ENCODE measurements at regions not wholly inside any gene's neighbourhood (a gene's known extent, or its start where the extent isn't known, plus 50 kb on each side); places are given as distances from the start of the nearest gene placed in this dataset.

DNA sequence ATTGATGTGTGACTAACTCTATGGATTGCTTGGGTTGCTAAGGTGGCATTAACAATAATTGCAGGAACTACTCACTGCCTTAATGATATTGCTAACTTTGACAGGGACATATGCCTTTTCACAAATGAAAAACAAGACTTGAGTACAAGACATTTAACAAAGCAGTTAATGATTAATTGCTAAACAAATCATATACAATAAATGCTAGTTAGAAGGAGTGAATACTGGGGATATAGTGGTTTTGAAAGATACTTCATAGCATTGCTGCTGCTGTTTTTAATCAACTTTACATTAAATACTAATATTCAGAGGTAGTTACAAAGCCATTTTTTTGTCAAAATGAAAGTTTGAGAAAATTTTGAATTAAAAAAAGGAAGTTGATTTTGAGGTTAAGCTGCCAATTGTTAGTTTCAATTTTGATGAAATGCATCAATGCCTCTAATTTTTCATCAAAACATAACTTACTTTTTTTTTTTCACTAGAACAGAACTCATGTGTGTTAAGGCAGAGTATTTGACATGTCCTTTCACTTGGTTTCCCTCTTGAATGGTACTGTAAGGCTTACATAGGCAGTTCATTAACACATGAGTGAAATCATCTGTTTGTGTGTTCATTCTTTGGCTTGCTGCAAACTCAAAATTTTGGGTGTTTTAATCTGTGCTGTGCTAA, 106.2 kb upstream of the SEMA3D start:
- H3K9me2 ChIP-seq (replicated peaks; ENCODE audit: low read depth, low read length): no peaks in the 10 kb centered on the region
- H3K4me2 ChIP-seq (ENCODE audit: low read depth, low read length, poor library complexity, severe bottlenecking): no peak overlapping the region
- H3K36me3 ChIP-seq (ENCODE audit: insufficient read depth, low read length): no peaks in the 10 kb centered on the region
- no peaks in the 10 kb centered on the region for H3K9me3 ChIP-seq (ENCODE audit: insufficient read depth, low read depth, low read length)
- TF ChIP-seq, protein P1, sequence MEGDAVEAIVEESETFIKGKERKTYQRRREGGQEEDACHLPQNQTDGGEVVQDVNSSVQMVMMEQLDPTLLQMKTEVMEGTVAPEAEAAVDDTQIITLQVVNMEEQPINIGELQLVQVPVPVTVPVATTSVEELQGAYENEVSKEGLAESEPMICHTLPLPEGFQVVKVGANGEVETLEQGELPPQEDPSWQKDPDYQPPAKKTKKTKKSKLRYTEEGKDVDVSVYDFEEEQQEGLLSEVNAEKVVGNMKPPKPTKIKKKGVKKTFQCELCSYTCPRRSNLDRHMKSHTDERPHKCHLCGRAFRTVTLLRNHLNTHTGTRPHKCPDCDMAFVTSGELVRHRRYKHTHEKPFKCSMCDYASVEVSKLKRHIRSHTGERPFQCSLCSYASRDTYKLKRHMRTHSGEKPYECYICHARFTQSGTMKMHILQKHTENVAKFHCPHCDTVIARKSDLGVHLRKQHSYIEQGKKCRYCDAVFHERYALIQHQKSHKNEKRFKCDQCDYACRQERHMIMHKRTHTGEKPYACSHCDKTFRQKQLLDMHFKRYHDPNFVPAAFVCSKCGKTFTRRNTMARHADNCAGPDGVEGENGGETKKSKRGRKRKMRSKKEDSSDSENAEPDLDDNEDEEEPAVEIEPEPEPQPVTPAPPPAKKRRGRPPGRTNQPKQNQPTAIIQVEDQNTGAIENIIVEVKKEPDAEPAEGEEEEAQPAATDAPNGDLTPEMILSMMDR (conservative IDR thresholded peaks at IDR 0.05; ENCODE audit: low read length): no peak
- TF ChIP-seq EZH2phosphoT487 (IDR thresholded peaks at IDR 0.05; ENCODE audit: borderline replicate concordance): no peak
- no peaks in the 10 kb centered on the region for H3F3A ChIP-seq (ENCODE audit: low read depth)
- no peak overlapping the region for H2AFZ ChIP-seq (ENCODE audit: low read length)
- H3K4me1 ChIP-seq (ENCODE audit: insufficient read depth, low read length, poor library complexity, severe bottlenecking): no peaks in the 10 kb centered on the region
- H3K79me2 ChIP-seq (ENCODE audit: insufficient read depth, low read length): no peaks in the 10 kb centered on the region
- no peak overlapping the region for H3K4me3 ChIP-seq (ENCODE audit: low read length, poor library complexity, severe bottlenecking)
- no peaks in the 10 kb centered on the region for H3K27me3 ChIP-seq (ENCODE audit: insufficient read depth, low read length, poor library complexity, severe bottlenecking)
- H3K9ac ChIP-seq (ENCODE audit: low read depth, low read length, poor library complexity, severe bottlenecking): no peak overlapping the region
- no peaks in the 10 kb centered on the region for H4K20me1 ChIP-seq (ENCODE audit: insufficient read depth, low read length, poor library complexity, severe bottlenecking)

DNA sequence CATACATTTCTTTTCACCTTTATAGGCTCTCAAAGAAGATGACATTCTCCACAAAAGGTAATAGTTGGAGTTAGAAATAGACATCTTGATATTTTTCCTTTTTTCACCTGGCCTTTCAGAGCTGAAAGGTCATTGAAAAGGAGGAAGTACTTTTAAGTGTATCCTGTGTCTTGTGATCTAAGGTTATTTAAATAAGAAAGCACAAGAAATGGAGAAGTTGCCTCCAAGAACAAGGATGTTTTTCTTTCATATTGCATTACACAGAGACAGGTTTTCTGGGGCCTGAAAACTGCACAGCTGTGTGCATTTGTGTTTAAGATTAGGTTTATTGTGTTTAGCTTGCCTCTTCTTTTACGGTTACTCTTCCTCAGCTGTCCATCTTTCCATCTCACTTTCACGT, 103.4 kb upstream of the SEMA3D start:
- Histone ChIP-seq H3K9ac (ENCODE audit: low read depth, low read length, poor library complexity, severe bottlenecking) (no peak overlapping the region), H3K9me2 (replicated peaks; ENCODE audit: low read depth, low read length) (no peaks in the 10 kb centered on the region), H3K27me3 (ENCODE audit: insufficient read depth, low read length, poor library complexity, severe bottlenecking) (no peaks in the 10 kb centered on the region), H3K36me3 (ENCODE audit: insufficient read depth, low read length) (no peaks in the 10 kb centered on the region), H4K20me1 (ENCODE audit: insufficient read depth, low read length, poor library complexity, severe bottlenecking) (no peaks in the 10 kb centered on the region), H3F3A (ENCODE audit: low read depth) (no peaks in the 10 kb centered on the region), H3K4me3 (ENCODE audit: low read length, poor library complexity, severe bottlenecking) (no peak overlapping the region), H3K4me1 (ENCODE audit: insufficient read depth, low read length, poor library complexity, severe bottlenecking) (no peaks in the 10 kb centered on the region), H3K9me3 (ENCODE audit: insufficient read depth, low read depth, low read length) (no peaks in the 10 kb centered on the region), H2AFZ (ENCODE audit: low read length) (no peak overlapping the region), H3K79me2 (ENCODE audit: insufficient read depth, low read length) (no peaks in the 10 kb centered on the region), H3K4me2 (ENCODE audit: low read depth, low read length, poor library complexity, severe bottlenecking) (no peak overlapping the region)
- TF ChIP-seq EZH2phosphoT487 (IDR thresholded peaks at IDR 0.05; ENCODE audit: borderline replicate concordance): no peak
- TF ChIP-seq, protein P1 (conservative IDR thresholded peaks at IDR 0.05; ENCODE audit: low read length): no peak

DNA sequence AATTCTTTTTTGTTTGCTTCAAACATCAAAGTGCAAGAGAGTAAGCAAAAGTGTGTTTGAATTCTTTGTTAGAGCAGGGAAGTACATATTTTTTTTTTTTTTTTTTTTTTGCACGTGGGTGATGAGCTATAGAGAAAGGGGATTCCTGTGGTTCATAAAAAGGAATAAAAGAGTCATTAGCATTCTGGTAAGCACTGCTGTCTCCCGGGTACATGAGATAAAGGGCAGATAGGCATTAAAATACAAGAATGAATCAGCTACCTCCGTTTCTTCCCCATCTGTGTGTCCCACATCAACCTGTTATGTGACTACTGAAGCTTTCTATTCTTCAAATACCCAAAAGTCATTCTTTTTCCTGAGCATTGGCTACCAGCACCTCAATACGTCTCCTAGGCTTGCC, 102.4 kb upstream of the SEMA3D start:
- Histone ChIP-seq H3K79me2 (ENCODE audit: insufficient read depth, low read length) (no peaks in the 10 kb centered on the region), H3K27me3 (ENCODE audit: insufficient read depth, low read length, poor library complexity, severe bottlenecking) (no peaks in the 10 kb centered on the region), H3K4me2 (ENCODE audit: low read depth, low read length, poor library complexity, severe bottlenecking) (no peak overlapping the region), H3K4me1 (ENCODE audit: insufficient read depth, low read length, poor library complexity, severe bottlenecking) (no peaks in the 10 kb centered on the region), H3K4me3 (ENCODE audit: low read length, poor library complexity, severe bottlenecking) (no peak overlapping the region), H3K9ac (ENCODE audit: low read depth, low read length, poor library complexity, severe bottlenecking) (no peak overlapping the region), H4K20me1 (ENCODE audit: insufficient read depth, low read length, poor library complexity, severe bottlenecking) (no peaks in the 10 kb centered on the region), H2AFZ (ENCODE audit: low read length) (no peak overlapping the region), H3F3A (ENCODE audit: low read depth) (no peaks in the 10 kb centered on the region), H3K9me2 (replicated peaks; ENCODE audit: low read depth, low read length) (no peaks in the 10 kb centered on the region), H3K9me3 (ENCODE audit: insufficient read depth, low read depth, low read length) (no peaks in the 10 kb centered on the region), H3K36me3 (ENCODE audit: insufficient read depth, low read length) (no peaks in the 10 kb centered on the region)
- no peak for TF ChIP-seq EZH2phosphoT487 (IDR thresholded peaks at IDR 0.05; ENCODE audit: borderline replicate concordance)
- TF ChIP-seq, protein P1 (conservative IDR thresholded peaks at IDR 0.05; ENCODE audit: low read length): no peak

Measured in Loucy (cell line).